ENCODE measurements at regions not wholly inside any gene's neighbourhood (a gene's known extent, or its start where the extent isn't known, plus 50 kb on each side); places are given as distances from the start of the nearest gene placed in this dataset.

DNA sequence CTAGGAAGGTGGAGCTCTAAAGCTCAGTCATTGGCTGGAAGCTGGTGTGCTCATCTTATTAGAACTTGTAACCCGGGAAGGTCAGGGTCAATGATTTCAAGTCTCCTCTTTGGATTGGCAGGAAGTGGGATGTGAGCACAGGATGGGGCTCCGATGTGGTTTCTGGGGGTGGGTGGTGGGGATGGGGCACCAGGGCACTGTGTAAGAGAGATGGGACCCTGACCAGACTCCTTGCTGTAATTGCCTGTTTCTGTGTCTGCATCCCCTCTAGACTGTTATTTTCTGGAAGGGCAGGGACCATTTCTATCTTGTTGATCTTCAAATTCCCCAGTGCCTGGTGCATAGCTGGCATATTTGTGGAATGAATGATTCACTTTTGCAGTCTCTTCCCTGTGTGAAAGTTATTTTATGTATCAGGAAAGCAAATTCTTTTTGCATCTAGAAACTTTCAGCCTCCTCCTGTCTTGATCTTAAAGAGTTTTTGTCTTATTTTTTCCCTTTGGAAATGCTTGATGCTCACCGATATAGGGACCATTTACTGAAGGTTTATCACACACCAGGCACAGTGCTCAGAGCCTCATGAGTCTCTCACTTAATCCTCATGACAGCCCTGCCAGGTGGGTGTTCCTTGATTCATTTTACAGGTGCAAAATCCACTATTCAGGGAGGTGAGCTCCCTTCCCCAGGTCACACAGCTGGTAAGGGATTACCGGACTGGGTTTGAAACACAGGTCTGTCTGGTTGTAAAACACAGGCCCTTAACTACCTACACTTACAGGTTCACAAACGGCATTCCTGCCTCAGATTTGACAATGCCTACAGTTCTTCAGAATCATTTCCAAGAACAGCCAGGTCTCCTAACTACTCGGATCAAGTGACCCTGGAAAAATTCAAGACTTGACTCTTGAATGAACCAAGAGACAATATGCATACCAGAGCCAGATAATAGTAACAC lies 86.9 kb upstream of the IGF1 start:
- H2BK15ac ChIP-seq (ENCODE audit: low read length) = no peak overlapping the region
- H3K79me1 ChIP-seq (ENCODE audit: low read depth, low read length) = no peaks in the 10 kb centered on the region
- H2BK20ac ChIP-seq (ENCODE audit: low read length) = no peak overlapping the region
- H4K20me1 ChIP-seq (replicated peaks in 1 of 2; ENCODE audit: control insufficient read depth in 1 of 2, insufficient read depth in 2 of 2, low read length in 2 of 2) = no peaks in the 10 kb centered on the region
- H3K4me1 ChIP-seq (replicated peaks in 1 of 4; ENCODE audit: control insufficient read depth in 3 of 4, insufficient read depth in 4 of 4, low read length in 3 of 4) = peaks cover 0 to 5% (median 2%) of the 10 kb centered on the region in 4 experiments; a peak in 2 of 7 replicates
- no peaks in the 10 kb centered on the region for H3K27me3 ChIP-seq (replicated peaks in 1 of 4; ENCODE audit: control insufficient read depth in 3 of 4, extremely low read depth in 1 of 4, insufficient read depth in 3 of 4, low read length in 3 of 4)
- H3K36me3 ChIP-seq (ENCODE audit: control insufficient read depth in 2 of 4, insufficient read depth in 4 of 4, low read length in 3 of 4) = no peaks in the 10 kb centered on the region
- no peak overlapping the region for H3K4ac ChIP-seq (replicated peaks; ENCODE audit: insufficient read length, low read depth, low read length)
- WGBS, 2 experiments (ENCODE audit: extremely low coverage in 1 of 2, insufficient coverage in 1 of 2, insufficient read length in 1 of 2, insufficient replicate concordance in 2 of 2, low coverage in 1 of 2, low lambda C conversion rate in 2 of 2, missing lambda C conversion rate in 1 of 2) = 93% methylated on average over 6 of the region's 6 CpGs; no CpG with 5 or more reads in 1 of the 2 experiments
- H3K4me3 ChIP-seq (ENCODE audit: extremely low read depth in 1 of 4, insufficient read depth in 2 of 4, low read depth in 3 of 4, low read length in 4 of 4) = no peak overlapping the region
- no peak overlapping the region for H2AK5ac ChIP-seq (ENCODE audit: low read depth, low read length)
- FAIRE-seq (no peak), DNase-seq (ENCODE audit: low read depth in 1 of 2, low spot score in 2 of 2) (no peak)
- H2BK5ac ChIP-seq (ENCODE audit: low read depth, low read length) = no peak overlapping the region
- H3K4me2 ChIP-seq (ENCODE audit: insufficient read depth in 1 of 2, low read depth in 2 of 2, low read length in 2 of 2) = no peak overlapping the region
- H2AFZ ChIP-seq (ENCODE audit: low read length) = 0 out of 2 replicates have a peak overlapping the region, but pooled peaks have one; percentile 0
- no peak overlapping the region for H3K9ac ChIP-seq (replicated peaks in 1 of 4; ENCODE audit: extremely low read depth in 1 of 4, low read depth in 3 of 4, low read length in 3 of 4)
- no peak overlapping the region for H4K5ac ChIP-seq (ENCODE audit: insufficient read length, low read depth, low read length)
- CTCF ChIA-PET (ENCODE audit: partially characterized antibody) = interaction anchor here (0.9 to 1.0 kb wide), 2 partner anchors 109 to 244 kb away, joined by 3 read pairs; no protein-coding TSS in a partner anchor
- no peak overlapping the region for H2BK12ac ChIP-seq (ENCODE audit: low read depth, low read length)
- no peaks in the 10 kb centered on the region for H3K79me2 ChIP-seq (ENCODE audit: control insufficient read depth in 1 of 2, insufficient read depth in 2 of 2, low read length in 2 of 2)
- POLR2A ChIA-PET (ENCODE audit: partially characterized antibody) = no interaction called here
- no peak overlapping the region for H3K56ac ChIP-seq (replicated peaks; ENCODE audit: insufficient read length, low read depth, low read length)
- no peak overlapping the region for H3K14ac ChIP-seq (ENCODE audit: insufficient read length)
- no peak overlapping the region for H4K91ac ChIP-seq (replicated peaks; ENCODE audit: insufficient read length, low read length)
- H2BK120ac ChIP-seq (replicated peaks; ENCODE audit: low read depth, low read length) = no peak overlapping the region
- no peak overlapping the region for H3K23ac ChIP-seq (ENCODE audit: insufficient read length)
- H3K9me3 ChIP-seq (ENCODE audit: insufficient read depth in 2 of 2, low read depth in 1 of 2, low read length in 1 of 2) = peaks cover 0 to 3% of the 10 kb centered on the region in 2 experiments; a peak in 1 of 4 replicates
- no peaks in the 10 kb centered on the region for H3K23me2 ChIP-seq (ENCODE audit: low read depth, low read length)
- no peak overlapping the region for H3K18ac ChIP-seq (ENCODE audit: extremely low read depth, low read length)
- H3K27ac ChIP-seq (ENCODE audit: low read depth, low read length) = no peak overlapping the region
- H4K8ac ChIP-seq (ENCODE audit: extremely low read depth, insufficient read depth, low read length) = no peak overlapping the region
- no peak for TF ChIP-seq POU5F1 (IDR thresholded peaks at IDR 0.05; ENCODE audit: low read depth, low read length)
- no peak for TF ChIP-seq BCL11A (IDR thresholded peaks at IDR 0.05; ENCODE audit: low read depth in 2 of 2, low read length in 2 of 2)
- TF ChIP-seq PHF8 (conservative IDR thresholded peaks at IDR 0.05; ENCODE audit: low read depth, low read length) = no peak
- TF ChIP-seq NRF1 (IDR thresholded peaks at IDR 0.05; ENCODE audit: low read depth, low read length) = no peak
- no peak for TF ChIP-seq CHD1 (IDR thresholded peaks at IDR 0.05; ENCODE audit: low read depth, low read length)
- TF ChIP-seq CBX8 (IDR thresholded peaks at IDR 0.05; ENCODE audit: borderline replicate concordance, low read depth, low read length) = no peak
- TF ChIP-seq SIN3A (conservative IDR thresholded peaks at IDR 0.05 in 1 of 2, IDR thresholded peaks at IDR 0.05 in 1 of 2; ENCODE audit: low read depth in 1 of 2, low read length in 2 of 2) = no peak
- TF ChIP-seq, protein P1, sequence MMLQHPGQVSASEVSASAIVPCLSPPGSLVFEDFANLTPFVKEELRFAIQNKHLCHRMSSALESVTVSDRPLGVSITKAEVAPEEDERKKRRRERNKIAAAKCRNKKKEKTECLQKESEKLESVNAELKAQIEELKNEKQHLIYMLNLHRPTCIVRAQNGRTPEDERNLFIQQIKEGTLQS (IDR thresholded peaks at IDR 0.05; ENCODE audit: insufficient read depth, low read depth, low read length) = no peak
- TF ChIP-seq SP2 (IDR thresholded peaks at IDR 0.05; ENCODE audit: low read length) = no peak
- TF ChIP-seq TAF1 (IDR thresholded peaks at IDR 0.05; ENCODE audit: low read depth, low read length) = no peak
- TF ChIP-seq POLR2AphosphoS5 (IDR thresholded peaks at IDR 0.05; ENCODE audit: low read depth, low read length) = no peak
- TF ChIP-seq KDM4A (IDR thresholded peaks at IDR 0.05; ENCODE audit: low read depth, low read length, severe bottlenecking) = no peak

All from H1 (cell line).